ENCODE measurements at regions not wholly inside any gene's neighbourhood (a gene's known extent, or its start where the extent isn't known, plus 50 kb on each side); places are given as distances from the start of the nearest gene placed in this dataset.

- Mint-ChIP-seq H3K36me3 (ENCODE audit: insufficient read depth, unreplicated experiment) (no peaks in the 10 kb centered on the region), H3K4me1 (ENCODE audit: insufficient read depth, unreplicated experiment) (no peaks in the 10 kb centered on the region), H3K9me3 (ENCODE audit: unreplicated experiment) (no peaks in the 10 kb centered on the region), H3K4me3 (ENCODE audit: unreplicated experiment) (no peak overlapping the region), H3K27ac (ENCODE audit: low read depth, unreplicated experiment) (no peak overlapping the region), H3K27me3 (ENCODE audit: insufficient read depth, unreplicated experiment) (no peaks in the 10 kb centered on the region)
- BruUV-seq (replicated peaks): no TSS peak
- DNase-seq (ENCODE audit: unreplicated experiment): no peak
- intact Hi-C loops (cut with micrococcal nuclease): no loop called here
- ChIA-PET CTCF (interaction anchor here (0.8 kb wide), 1 partner anchor 386 kb away, joined by 4 read pairs; no protein-coding TSS in a partner anchor), POLR2A (no interaction called here)
- TF ChIP-seq CTCF (IDR thresholded peaks at IDR 0.05; ENCODE audit: unreplicated experiment): no peak
These were observed 95.1 kb upstream of the CCNG1 start for GRCh38 chr5:163342306-163342705.

DNA sequence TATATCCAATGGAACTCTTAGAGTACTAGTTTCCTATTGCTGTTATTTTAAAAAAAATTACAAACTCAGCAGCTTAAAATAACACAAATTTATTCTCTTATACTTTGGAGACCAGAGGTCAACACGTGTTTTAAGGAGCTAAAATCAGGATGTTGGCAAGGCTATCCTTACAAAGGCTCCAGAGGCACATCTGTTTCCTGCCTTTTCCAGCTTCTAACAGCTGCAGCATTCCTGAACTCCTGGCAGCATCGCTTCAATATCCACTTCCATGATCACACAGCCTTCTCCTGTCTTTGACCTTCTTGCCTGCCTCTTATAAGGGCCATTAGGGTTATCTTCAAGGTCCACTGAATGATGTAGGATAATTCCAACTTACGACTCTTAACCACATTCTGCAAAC, 92.2 kb upstream of the CCNG1 start:
- H3K27ac Mint-ChIP-seq (ENCODE audit: low read depth, unreplicated experiment): no peak overlapping the region
- H3K36me3 Mint-ChIP-seq (ENCODE audit: insufficient read depth, unreplicated experiment): no peaks in the 10 kb centered on the region
- ChIA-PET POLR2A (no interaction called here), CTCF (interaction anchor here (0.6 to 5.9 kb wide), 9 partner anchors 12 to 1801 kb away, joined by 3 to 62 read pairs (median 6); partner anchors contain the start of genes GABRA1 and GABRB2)
- H3K9me3 Mint-ChIP-seq (ENCODE audit: unreplicated experiment): no peaks in the 10 kb centered on the region
- BruUV-seq (replicated peaks): no TSS peak
- DNase-seq (ENCODE audit: unreplicated experiment): no peak
- peaks cover 4% of the 10 kb centered on the region for H3K27me3 Mint-ChIP-seq (ENCODE audit: insufficient read depth, unreplicated experiment)
- TF ChIP-seq CTCF (IDR thresholded peaks at IDR 0.05; ENCODE audit: unreplicated experiment): no peak
- H3K4me1 Mint-ChIP-seq (ENCODE audit: insufficient read depth, unreplicated experiment): no peaks in the 10 kb centered on the region
- no peak overlapping the region for H3K4me3 Mint-ChIP-seq (ENCODE audit: unreplicated experiment)
- intact Hi-C loops (cut with micrococcal nuclease): loop anchor here (5.0 kb wide), 1 partner anchor 1378 kb away; no protein-coding TSS in a partner anchor

GRCh38 chr5:163347671-163348070, 89.7 kb upstream of the CCNG1 start:
- Mint-ChIP-seq H3K36me3 (ENCODE audit: insufficient read depth, unreplicated experiment) (no peaks in the 10 kb centered on the region), H3K4me1 (ENCODE audit: insufficient read depth, unreplicated experiment) (no peaks in the 10 kb centered on the region), H3K9me3 (ENCODE audit: unreplicated experiment) (no peaks in the 10 kb centered on the region), H3K27me3 (ENCODE audit: insufficient read depth, unreplicated experiment) (peaks cover 26% of the 10 kb centered on the region), H3K27ac (ENCODE audit: low read depth, unreplicated experiment) (no peak overlapping the region), H3K4me3 (ENCODE audit: unreplicated experiment) (no peak overlapping the region)
- DNase-seq (ENCODE audit: unreplicated experiment): peak; percentile 88
- CTCF ChIA-PET: interaction anchor here (0.6 to 5.9 kb wide), 95 partner anchors 9 to 1866 kb away, joined by 3 to 62 read pairs (median 4); partner anchors contain the start of genes GABRA1 and GABRB2
- intact Hi-C loops (cut with micrococcal nuclease): loop anchor here (1.0 to 5.0 kb wide), 6 partner anchors 61 to 1803 kb away; no protein-coding TSS in a partner anchor
- peak; percentile 92 for TF ChIP-seq CTCF (IDR thresholded peaks at IDR 0.05; ENCODE audit: unreplicated experiment)
- POLR2A ChIA-PET: interaction anchor here (0.6 kb wide), 1 partner anchor 1381 kb away, joined by 3 read pairs; no protein-coding TSS in a partner anchor
- no TSS peak for BruUV-seq (replicated peaks)

GRCh38 chr5:163350083-163350482, 87.3 kb upstream of the CCNG1 start:
- ChIA-PET CTCF (interaction anchor here (0.5 to 5.9 kb wide), 6 partner anchors 39 to 1500 kb away, joined by 3 to 62 read pairs (median 4); partner anchors contain the start of gene GABRA1), POLR2A (no interaction called here)
- DNase-seq (ENCODE audit: unreplicated experiment): peak; percentile 35
- H3K4me1 Mint-ChIP-seq (ENCODE audit: insufficient read depth, unreplicated experiment): no peaks in the 10 kb centered on the region
- no peak overlapping the region for H3K27ac Mint-ChIP-seq (ENCODE audit: low read depth, unreplicated experiment)
- no TSS peak for BruUV-seq (replicated peaks)
- no peaks in the 10 kb centered on the region for H3K36me3 Mint-ChIP-seq (ENCODE audit: insufficient read depth, unreplicated experiment)
- peaks cover 26% of the 10 kb centered on the region for H3K27me3 Mint-ChIP-seq (ENCODE audit: insufficient read depth, unreplicated experiment)
- no peaks in the 10 kb centered on the region for H3K9me3 Mint-ChIP-seq (ENCODE audit: unreplicated experiment)
- intact Hi-C loops (cut with micrococcal nuclease): no loop called here
- no peak for TF ChIP-seq CTCF (IDR thresholded peaks at IDR 0.05; ENCODE audit: unreplicated experiment)
- no peak overlapping the region for H3K4me3 Mint-ChIP-seq (ENCODE audit: unreplicated experiment)

Measured in MCF 10A (cell line).